ENCODE measurements at regions not wholly inside any gene's neighbourhood (a gene's known extent, or its start where the extent isn't known, plus 50 kb on each side); places are given as distances from the start of the nearest gene placed in this dataset.

DNA sequence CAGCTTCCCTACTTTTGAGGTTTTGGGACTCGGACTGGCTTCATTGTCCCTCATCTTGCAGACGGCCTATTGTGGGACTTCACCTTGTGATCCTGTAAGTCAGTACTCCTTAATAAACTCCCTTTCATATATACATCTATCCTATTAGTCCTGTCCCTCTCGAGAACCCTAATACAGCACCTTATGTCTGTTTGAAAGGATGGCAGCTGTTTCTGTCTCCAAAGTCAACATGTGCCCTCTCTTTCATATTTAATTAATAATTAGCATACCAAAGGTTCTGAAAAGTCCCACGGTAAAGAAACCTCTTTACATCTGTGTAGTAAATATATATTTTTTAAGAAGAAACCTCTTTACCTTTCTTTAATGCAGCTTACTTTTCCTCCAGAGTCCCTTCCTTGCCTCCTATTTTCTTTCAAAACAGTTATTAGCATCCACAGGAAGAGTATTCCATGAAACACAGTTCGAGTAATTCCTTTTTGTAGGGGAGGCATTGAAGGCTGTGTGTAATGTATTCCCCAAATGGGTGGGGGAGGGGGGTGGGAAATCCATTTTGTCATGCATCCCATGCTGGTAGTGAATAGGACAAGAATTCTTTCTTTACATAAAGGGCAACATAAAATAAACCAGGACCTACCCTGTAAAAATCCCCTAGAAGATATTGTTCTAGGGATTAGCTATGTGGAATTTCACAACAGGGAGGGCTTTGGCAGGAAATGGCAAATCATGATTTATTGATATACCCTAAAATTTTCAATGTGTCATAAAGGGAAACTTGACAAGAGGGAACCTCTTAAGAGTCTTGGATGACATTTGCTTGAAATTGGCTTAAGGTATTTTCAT, 241.5 kb downstream of the SUDS3 start:
- no peak overlapping the region for H3K9ac ChIP-seq (ENCODE audit: insufficient read depth, low read length)
- H3K36me3 ChIP-seq (ENCODE audit: control insufficient read depth, insufficient read depth, low read length), result no peaks in the 10 kb centered on the region
- no peaks in the 10 kb centered on the region for H3K9me3 ChIP-seq (ENCODE audit: control insufficient read depth, insufficient read depth, low read depth, low read length)
- H2AFZ ChIP-seq (ENCODE audit: low read length), result no peak overlapping the region
- TF ChIP-seq, protein P1, sequence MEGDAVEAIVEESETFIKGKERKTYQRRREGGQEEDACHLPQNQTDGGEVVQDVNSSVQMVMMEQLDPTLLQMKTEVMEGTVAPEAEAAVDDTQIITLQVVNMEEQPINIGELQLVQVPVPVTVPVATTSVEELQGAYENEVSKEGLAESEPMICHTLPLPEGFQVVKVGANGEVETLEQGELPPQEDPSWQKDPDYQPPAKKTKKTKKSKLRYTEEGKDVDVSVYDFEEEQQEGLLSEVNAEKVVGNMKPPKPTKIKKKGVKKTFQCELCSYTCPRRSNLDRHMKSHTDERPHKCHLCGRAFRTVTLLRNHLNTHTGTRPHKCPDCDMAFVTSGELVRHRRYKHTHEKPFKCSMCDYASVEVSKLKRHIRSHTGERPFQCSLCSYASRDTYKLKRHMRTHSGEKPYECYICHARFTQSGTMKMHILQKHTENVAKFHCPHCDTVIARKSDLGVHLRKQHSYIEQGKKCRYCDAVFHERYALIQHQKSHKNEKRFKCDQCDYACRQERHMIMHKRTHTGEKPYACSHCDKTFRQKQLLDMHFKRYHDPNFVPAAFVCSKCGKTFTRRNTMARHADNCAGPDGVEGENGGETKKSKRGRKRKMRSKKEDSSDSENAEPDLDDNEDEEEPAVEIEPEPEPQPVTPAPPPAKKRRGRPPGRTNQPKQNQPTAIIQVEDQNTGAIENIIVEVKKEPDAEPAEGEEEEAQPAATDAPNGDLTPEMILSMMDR (conservative IDR thresholded peaks at IDR 0.05 in 1 of 2, IDR thresholded peaks at IDR 0.05 in 1 of 2; ENCODE audit: low read depth in 1 of 2, low read length in 2 of 2), result no peak
- TF ChIP-seq EZH2 (IDR thresholded peaks at IDR 0.05; ENCODE audit: low read length, missing control alignments), result no peak
- H3K4me3 ChIP-seq (replicated peaks in 1 of 4; ENCODE audit: control extremely low read depth in 1 of 4, insufficient read depth in 1 of 4, low read depth in 3 of 4, low read length in 4 of 4), result no peak overlapping the region
- no peak overlapping the region for H3K4me2 ChIP-seq (ENCODE audit: extremely low read depth, insufficient read depth, low read length)
- no peak overlapping the region for H3K27ac ChIP-seq (ENCODE audit: insufficient read depth, low read length)
- no peaks in the 10 kb centered on the region for H3K4me1 ChIP-seq (ENCODE audit: control insufficient read depth, extremely low read depth, insufficient read depth, low read length)
- no peaks in the 10 kb centered on the region for H4K20me1 ChIP-seq (ENCODE audit: control insufficient read depth, extremely low read depth, insufficient read depth, low read length)
- no peaks in the 10 kb centered on the region for H3K79me2 ChIP-seq (ENCODE audit: control insufficient read depth, insufficient read depth, low read length)
- no peaks in the 10 kb centered on the region for H3K27me3 ChIP-seq (ENCODE audit: control insufficient read depth, insufficient read depth, low read length)
- DNase-seq (ENCODE audit: low read depth in 2 of 2), result no peak

DNA sequence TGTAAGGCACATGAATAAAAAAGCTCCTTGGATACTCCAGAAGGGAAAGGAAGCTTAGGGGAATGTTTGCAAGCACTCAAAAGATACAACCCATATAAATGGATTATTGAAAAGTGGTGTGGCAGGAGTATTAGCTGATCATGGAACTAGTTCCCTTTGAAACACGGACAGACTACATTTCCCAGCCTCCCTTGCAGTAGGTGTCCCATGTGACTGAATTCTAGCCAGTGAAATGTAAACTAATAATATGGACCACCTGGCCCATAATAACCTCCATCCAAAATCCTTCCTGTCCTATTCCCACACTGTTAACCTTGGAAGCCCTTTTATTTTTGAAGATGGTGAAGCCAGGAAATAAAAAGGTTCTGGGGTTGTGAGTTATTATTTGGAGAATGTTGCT, 242.3 kb downstream of the SUDS3 start:
- TF ChIP-seq EZH2 (IDR thresholded peaks at IDR 0.05; ENCODE audit: low read length, missing control alignments), result no peak
- TF ChIP-seq, protein P1 (conservative IDR thresholded peaks at IDR 0.05 in 1 of 2, IDR thresholded peaks at IDR 0.05 in 1 of 2; ENCODE audit: low read depth in 1 of 2, low read length in 2 of 2), result no peak
- Histone ChIP-seq H3K36me3 (ENCODE audit: control insufficient read depth, insufficient read depth, low read length) (no peaks in the 10 kb centered on the region), H3K4me3 (replicated peaks in 1 of 4; ENCODE audit: control extremely low read depth in 1 of 4, insufficient read depth in 1 of 4, low read depth in 3 of 4, low read length in 4 of 4) (no peak overlapping the region), H3K27ac (ENCODE audit: insufficient read depth, low read length) (no peak overlapping the region), H3K27me3 (ENCODE audit: control insufficient read depth, insufficient read depth, low read length) (no peaks in the 10 kb centered on the region), H4K20me1 (ENCODE audit: control insufficient read depth, extremely low read depth, insufficient read depth, low read length) (no peaks in the 10 kb centered on the region), H3K4me2 (ENCODE audit: extremely low read depth, insufficient read depth, low read length) (no peak overlapping the region), H3K9me3 (ENCODE audit: control insufficient read depth, insufficient read depth, low read depth, low read length) (no peaks in the 10 kb centered on the region), H3K4me1 (ENCODE audit: control insufficient read depth, extremely low read depth, insufficient read depth, low read length) (no peaks in the 10 kb centered on the region), H3K9ac (ENCODE audit: insufficient read depth, low read length) (no peak overlapping the region), H2AFZ (ENCODE audit: low read length) (no peak overlapping the region), H3K79me2 (ENCODE audit: control insufficient read depth, insufficient read depth, low read length) (no peaks in the 10 kb centered on the region)
- DNase-seq (ENCODE audit: low read depth in 2 of 2), result no peak

DNA sequence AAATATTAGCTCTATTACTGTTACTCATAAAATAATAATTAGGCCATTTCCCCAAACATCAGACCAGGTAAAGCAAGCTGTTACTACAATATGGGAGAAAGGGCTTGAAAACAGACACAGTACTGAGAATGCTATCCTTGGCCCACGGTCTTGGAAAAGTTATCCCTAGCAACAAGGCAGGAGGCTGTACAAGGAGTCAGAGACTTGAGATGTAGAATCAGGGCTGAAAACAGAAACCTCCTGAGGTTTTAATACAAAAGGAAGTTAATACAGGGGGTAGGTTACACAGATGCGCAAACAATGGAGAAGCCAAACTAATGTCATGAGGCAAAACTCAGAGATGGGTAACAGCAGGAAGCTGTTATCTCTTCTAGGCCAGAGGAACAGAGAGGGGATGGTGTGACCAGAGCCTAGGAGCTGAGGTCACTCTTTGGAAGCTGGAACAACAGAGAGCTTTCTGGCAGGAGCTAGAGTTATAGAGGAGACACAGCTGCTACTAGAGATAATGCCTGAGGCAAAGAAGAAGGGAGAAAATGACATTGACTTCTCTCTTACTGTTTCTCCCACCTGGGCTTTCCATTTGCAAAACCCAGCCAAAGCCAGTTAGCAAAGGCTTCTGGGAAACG, 248.8 kb downstream of the SUDS3 start:
- TF ChIP-seq EZH2 (IDR thresholded peaks at IDR 0.05; ENCODE audit: low read length, missing control alignments), result no peak
- TF ChIP-seq, protein P1 (conservative IDR thresholded peaks at IDR 0.05 in 1 of 2, IDR thresholded peaks at IDR 0.05 in 1 of 2; ENCODE audit: low read depth in 1 of 2, low read length in 2 of 2), result no peak
- Histone ChIP-seq H2AFZ (ENCODE audit: low read length) (no peak overlapping the region), H3K27ac (ENCODE audit: insufficient read depth, low read length) (no peak overlapping the region), H3K4me1 (ENCODE audit: control insufficient read depth, extremely low read depth, insufficient read depth, low read length) (no peaks in the 10 kb centered on the region), H3K4me3 (replicated peaks in 1 of 4; ENCODE audit: control extremely low read depth in 1 of 4, insufficient read depth in 1 of 4, low read depth in 3 of 4, low read length in 4 of 4) (no peak overlapping the region), H4K20me1 (ENCODE audit: control insufficient read depth, extremely low read depth, insufficient read depth, low read length) (no peaks in the 10 kb centered on the region), H3K36me3 (ENCODE audit: control insufficient read depth, insufficient read depth, low read length) (no peaks in the 10 kb centered on the region), H3K79me2 (ENCODE audit: control insufficient read depth, insufficient read depth, low read length) (no peaks in the 10 kb centered on the region), H3K27me3 (ENCODE audit: control insufficient read depth, insufficient read depth, low read length) (no peaks in the 10 kb centered on the region), H3K9ac (ENCODE audit: insufficient read depth, low read length) (no peak overlapping the region), H3K4me2 (ENCODE audit: extremely low read depth, insufficient read depth, low read length) (no peak overlapping the region), H3K9me3 (ENCODE audit: control insufficient read depth, insufficient read depth, low read depth, low read length) (no peaks in the 10 kb centered on the region)
- DNase-seq (ENCODE audit: low read depth in 2 of 2), result no peak
